ENCODE measurements at regions not wholly inside any gene's neighbourhood (a gene's known extent, or its start where the extent isn't known, plus 50 kb on each side); places are given as distances from the start of the nearest gene placed in this dataset.

DNA sequence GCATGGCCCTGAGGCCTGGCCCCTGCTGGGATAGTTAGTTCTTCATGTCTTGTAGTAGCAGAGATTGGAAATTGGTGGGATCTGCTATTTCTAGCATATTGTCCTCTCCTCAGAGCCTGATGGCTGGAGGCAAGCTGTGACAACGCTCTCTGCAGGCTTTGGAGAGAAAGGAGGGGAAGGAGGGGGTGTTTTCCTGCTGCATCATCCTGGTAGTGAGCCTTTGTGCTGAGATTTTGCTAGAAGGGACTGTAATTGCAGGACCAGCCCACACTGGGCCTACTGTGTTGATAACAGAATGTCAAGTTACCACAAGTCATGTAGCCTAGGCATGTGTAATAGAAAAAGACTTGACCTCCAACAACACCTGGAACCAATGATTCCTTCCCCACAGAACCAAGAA is 351.0 kb downstream of the SIPA1L2 start:
- TF ChIP-seq POLR2AphosphoS5 (IDR thresholded peaks at IDR 0.05; ENCODE audit: low read depth, low read length) (no peak), CTCF (IDR thresholded peaks at IDR 0.05) (no peak)
